Skin epidermis (tissue), 12 donors: ENCODE measurements at regions not wholly inside any gene's neighbourhood (a gene's known extent, or its start where the extent isn't known, plus 50 kb on each side); places are given as distances from the start of the nearest gene placed in this dataset.
"Not testable (repeated sequence)": the region's sequence is repeated elsewhere in the genome, so short reads cannot be mapped to it uniquely, and the experiment has no call there.

ENCODE experiments used
- H3K27ac ChIP-seq, 21 experiments: fragments of 200-600 bp; sonication (generic) in 11 of 21; one replicate each; pipeline ENCODE4 v1.5.0; 2020; ENCODE audit warnings: mild to moderate bottlenecking in 3 of 21, inconsistent platforms in 2 of 21, moderate library complexity in 2 of 21
- H3K4me3 ChIP-seq, 7 experiments: fragments of 200-600 bp; sonication (generic) in 2 of 7; one replicate each; pipeline ENCODE4 v1.5.0; 2020; ENCODE audit warnings: inconsistent platforms in 2 of 7, mild to moderate bottlenecking in 2 of 7, moderate library complexity in 1 of 7

GRCh38 chr7:145169908-145170307 is 334.1 kb upstream of the TPK1 start:
- no peak overlapping the region for H3K27ac ChIP-seq

GRCh38 chr7:145168879-145169278 is 333.0 kb upstream of the TPK1 start:
- Histone ChIP-seq H3K4me3 (no peak overlapping the region), H3K27ac (no peak overlapping the region)

More at GRCh38 chr7:145169908-145170307, 334.1 kb upstream of the TPK1 start:
- no peak overlapping the region for H3K4me3 ChIP-seq

GRCh38 chr7:145168427-145168826 is 332.6 kb upstream of the TPK1 start:
- Histone ChIP-seq H3K4me3 (no peak overlapping the region), H3K27ac (no peak overlapping the region)

- H3K27ac ChIP-seq: no peak overlapping the region
These were observed 321.0 kb upstream of the TPK1 start for GRCh38 chr7:145156834-145157233.

GRCh38 chr7:145152589-145152988 is 316.7 kb upstream of the TPK1 start:
- H3K27ac ChIP-seq: no peak overlapping the region
- H3K4me3 ChIP-seq: no peak overlapping the region

More at GRCh38 chr7:145156834-145157233, 321.0 kb upstream of the TPK1 start:
- no peak overlapping the region for H3K4me3 ChIP-seq

GRCh38 chr7:145151676-145152075 is 315.8 kb upstream of the TPK1 start:
- no peak overlapping the region for H3K27ac ChIP-seq
- no peak overlapping the region for H3K4me3 ChIP-seq

- no peak overlapping the region for H3K27ac ChIP-seq
- H3K4me3 ChIP-seq: no peak overlapping the region
These were observed 312.0 kb upstream of the TPK1 start for GRCh38 chr7:145147865-145148264.

- no peak overlapping the region for H3K4me3 ChIP-seq
- no peak overlapping the region for H3K27ac ChIP-seq
These were observed 307.8 kb upstream of the TPK1 start for GRCh38 chr7:145143685-145144084.

- H3K27ac ChIP-seq: no peak overlapping the region
- H3K4me3 ChIP-seq: no peak overlapping the region
These were observed 298.5 kb upstream of the TPK1 start for GRCh38 chr7:145134377-145134776.

- H3K27ac ChIP-seq: no peak overlapping the region
- H3K4me3 ChIP-seq: no peak overlapping the region
These were observed 287.6 kb upstream of the TPK1 start for GRCh38 chr7:145123502-145123901.

GRCh38 chr7:145106001-145106400 is 270.1 kb upstream of the TPK1 start:
- Histone ChIP-seq H3K4me3 (no peak overlapping the region), H3K27ac (no peak overlapping the region)

GRCh38 chr7:145105561-145105960 is 269.7 kb upstream of the TPK1 start:
- H3K27ac ChIP-seq: no peak overlapping the region
- H3K4me3 ChIP-seq: no peak overlapping the region

GRCh38 chr7:145104400-145104799 is 268.5 kb upstream of the TPK1 start:
- Histone ChIP-seq H3K4me3 (no peak overlapping the region), H3K27ac (no peak overlapping the region)

GRCh38 chr7:145102199-145102598 is 266.3 kb upstream of the TPK1 start:
- H3K4me3 ChIP-seq, H3K27ac ChIP-seq: not testable (repeated sequence)

GRCh38 chr7:145092766-145093165 is 256.9 kb upstream of the TPK1 start:
- Histone ChIP-seq H3K4me3 (no peak overlapping the region), H3K27ac (no peak overlapping the region)

GRCh38 chr7:145088111-145088745 is 252.4 kb upstream of the TPK1 start:
- no peak overlapping the region for H3K27ac ChIP-seq
- no peak overlapping the region for H3K4me3 ChIP-seq

GRCh38 chr7:145082366-145083161 is 246.7 kb upstream of the TPK1 start:
- no peak overlapping the region for H3K4me3 ChIP-seq
- H3K27ac ChIP-seq: no peak overlapping the region

GRCh38 chr7:145065473-145065872 is 229.6 kb upstream of the TPK1 start:
- no peak overlapping the region for H3K4me3 ChIP-seq
- H3K27ac ChIP-seq: no peak overlapping the region

- H3K4me3 ChIP-seq: no peak overlapping the region
- H3K27ac ChIP-seq: no peak overlapping the region
These were observed 228.3 kb upstream of the TPK1 start for GRCh38 chr7:145064114-145064513.

- Histone ChIP-seq H3K27ac (no peak overlapping the region), H3K4me3 (no peak overlapping the region)
These were observed 217.9 kb upstream of the TPK1 start for GRCh38 chr7:145053781-145054180.

GRCh38 chr7:145050415-145050814 is 214.6 kb upstream of the TPK1 start:
- Histone ChIP-seq H3K27ac (no peak overlapping the region), H3K4me3 (no peak overlapping the region)
